H1 (cell line): ENCODE measurements at regions not wholly inside any gene's neighbourhood (a gene's known extent, or its start where the extent isn't known, plus 50 kb on each side); places are given as distances from the start of the nearest gene placed in this dataset.

Experiments
- ASH2L ChIP-seq: fragments of 200-600, 300-600 bp; sonication (generic); IDR thresholded peaks from one replicate; pipeline ENCODE4 v1.7.1; 2017; ENCODE audit warnings: low read length
- ATF3 ChIP-seq: IDR thresholded peaks from 2 replicates; pipeline ENCODE4 v1.6.1; 2011; ENCODE audit warnings: low read depth, mild to moderate bottlenecking, low read length; ENCODE audit not compliant: insufficient read depth
- BCL11A ChIP-seq, 2 experiments: IDR thresholded peaks; one replicate each; pipeline ENCODE4 v1.6.1; 2011; ENCODE audit warnings: low read depth in 2 of 2, low read length in 2 of 2, mild to moderate bottlenecking in 2 of 2
- BRCA1 ChIP-seq: IDR thresholded peaks from 2 replicates; pipeline ENCODE4 v1.6.1; 2012; ENCODE audit warnings: low read depth, low read length, improper control_type of control experiment
- CBX8 ChIP-seq: fragments of 300-800, 300-1000 bp; sonication (generic); IDR thresholded peaks from 2 replicates; pipeline ENCODE4 v1.7.1; 2016; ENCODE audit warnings: low read depth, low read length, borderline replicate concordance
- EZH2 ChIP-seq: fragments of 200-600 bp; sonication (generic); IDR thresholded peaks from 2 replicates; pipeline ENCODE4 v1.7.1; 2012; ENCODE audit warnings: low read depth, mild to moderate bottlenecking, moderate library complexity, low read length, inconsistent platforms; ENCODE audit not compliant: severe bottlenecking
- HDAC2 ChIP-seq, 2 experiments: fragments of 300-600 bp in 1 of 2; sonication (generic) in 1 of 2; IDR thresholded peaks; 2 replicates each; pipeline ENCODE4 v1.6.1; 2011 to 2012; ENCODE audit warnings: low read depth in 2 of 2, low read length in 2 of 2, mild to moderate bottlenecking in 2 of 2, moderate library complexity in 2 of 2, borderline replicate concordance in 1 of 2, inconsistent platforms in 1 of 2
- JUN ChIP-seq: IDR thresholded peaks from 2 replicates; pipeline ENCODE4 v1.6.1; 2011; ENCODE audit warnings: low read depth, mild to moderate bottlenecking, improper control_type of control experiment, low read length
- JUND ChIP-seq: IDR thresholded peaks from 2 replicates; pipeline ENCODE4 v1.6.1; 2011; ENCODE audit warnings: mild to moderate bottlenecking, improper control_type of control experiment, low read length
- PHF8 ChIP-seq: fragments of 200-600 bp; sonication (generic); conservative IDR thresholded peaks from 2 replicates; pipeline ENCODE4 v1.7.1; 2012; ENCODE audit warnings: low read depth, mild to moderate bottlenecking, inconsistent platforms, low read length, moderate library complexity
- POLR2A ChIP-seq, 2 experiments: IDR thresholded peaks; 1 replicate in 1 of 2; 2 replicates in 1 of 2; pipeline ENCODE4 v1.6.1; 2011; ENCODE audit warnings: low read depth in 2 of 2, low read length in 2 of 2, mild to moderate bottlenecking in 2 of 2; ENCODE audit errors: control extremely low read depth in 1 of 2
- POU5F1 ChIP-seq: IDR thresholded peaks from 2 replicates; pipeline ENCODE4 v1.6.1; 2011; ENCODE audit warnings: low read depth, mild to moderate bottlenecking, low read length, moderate library complexity
- RBBP5 ChIP-seq: IDR thresholded peaks from 2 replicates; pipeline ENCODE4 v1.7.1; 2012; ENCODE audit warnings: low read depth, mild to moderate bottlenecking, inconsistent platforms, low read length, moderate library complexity, borderline replicate concordance
- RXRA ChIP-seq: IDR thresholded peaks from 2 replicates; pipeline ENCODE4 v1.6.1; 2011; ENCODE audit warnings: low read depth, mild to moderate bottlenecking, low read length, moderate library complexity; ENCODE audit not compliant: insufficient read depth
- SIN3A ChIP-seq, 2 experiments: IDR thresholded peaks in 1 of 2; conservative IDR thresholded peaks in 1 of 2; 2 replicates each; pipeline ENCODE4 v1.6.1; 2011 to 2012; ENCODE audit warnings: low read length in 2 of 2, improper control_type of control experiment in 1 of 2, low read depth in 1 of 2, mild to moderate bottlenecking in 1 of 2
- SIX5 ChIP-seq: IDR thresholded peaks from 2 replicates; pipeline ENCODE4 v1.6.1; 2011; ENCODE audit warnings: mild to moderate bottlenecking, low read depth, low read length
- SP1 ChIP-seq: IDR thresholded peaks from 2 replicates; pipeline ENCODE4 v1.6.1; 2011; ENCODE audit warnings: low read depth, low read length
- SRF ChIP-seq: IDR thresholded peaks from 2 replicates; pipeline ENCODE4 v1.6.1; 2011; ENCODE audit warnings: mild to moderate bottlenecking, low read depth, low read length, moderate library complexity
- TAF1 ChIP-seq: IDR thresholded peaks from 2 replicates; pipeline ENCODE4 v1.6.1; 2011; ENCODE audit warnings: mild to moderate bottlenecking, low read depth, low read length
- USF2 ChIP-seq: IDR thresholded peaks from 2 replicates; pipeline ENCODE4 v1.6.1; 2011; ENCODE audit warnings: low read length, improper control_type of control experiment
- YY1 ChIP-seq: IDR thresholded peaks from 2 replicates; pipeline ENCODE4 v1.6.1; 2011; ENCODE audit warnings: low read depth, mild to moderate bottlenecking, low read length
- ZNF274 ChIP-seq: IDR thresholded peaks from 2 replicates; pipeline ENCODE4 v1.7.0; 2012; ENCODE audit warnings: low read length, borderline replicate concordance; ENCODE audit errors: extremely low read depth

DNA sequence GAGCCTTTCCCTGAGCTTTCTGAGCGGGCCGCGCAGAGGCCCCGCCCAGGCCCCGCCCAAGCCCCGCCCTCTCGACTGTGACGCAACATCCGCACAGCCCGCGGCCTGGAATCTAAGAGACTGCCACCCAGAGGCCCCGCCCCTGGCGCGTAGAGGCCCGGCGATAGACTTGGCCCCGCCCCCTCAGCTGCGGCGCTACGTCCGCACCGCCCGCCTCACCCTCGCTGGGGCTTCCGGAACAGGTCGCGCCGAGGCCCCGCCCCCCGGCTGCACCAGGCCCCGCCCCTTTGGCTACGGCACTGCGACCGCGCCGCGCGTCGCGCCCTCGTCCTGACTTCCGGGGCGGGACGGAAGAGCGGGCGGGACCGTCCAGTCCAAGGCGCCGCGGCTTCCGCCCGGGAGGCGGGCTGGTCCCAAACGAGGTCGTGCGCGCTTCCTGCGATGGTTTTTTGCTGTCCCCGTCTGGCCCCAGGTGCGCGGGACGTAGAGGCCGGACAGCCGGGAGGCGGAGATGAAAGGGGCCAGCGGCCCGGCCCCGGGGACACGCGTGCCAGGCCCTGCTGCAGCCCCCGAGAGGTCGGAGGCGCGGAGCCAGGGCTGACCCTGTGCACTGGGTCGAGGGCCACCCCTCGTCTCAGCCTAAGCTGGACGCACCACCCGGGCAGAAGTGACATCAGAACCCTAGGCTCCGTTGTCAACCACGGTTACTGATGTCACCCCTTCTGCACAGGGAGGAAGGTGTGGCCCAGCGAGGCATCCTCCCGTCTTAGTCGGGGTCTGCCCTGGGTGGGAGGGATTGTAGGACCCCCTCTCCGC, 59.0 kb upstream of the WNT7B start (continued):
- TF ChIP-seq USF2: no peak
- TF ChIP-seq SRF: peak; percentile 83
- 0 out of 2 replicates have a peak, but pooled peaks have one; percentile 21 for TF ChIP-seq RBBP5
- peak; percentile 78; the same call in 1 of the 2 replicates for TF ChIP-seq SP1
- peak; percentile 76 for TF ChIP-seq PHF8
- TF ChIP-seq ZNF274: no peak
- TF ChIP-seq TAF1: no peak
- TF ChIP-seq SIX5: no peak
- no peak for TF ChIP-seq ASH2L
- no peak; a peak in 1 of 4 replicates for TF ChIP-seq HDAC2 (IDR thresholded peaks at IDR 0.05; ENCODE audit: borderline replicate concordance in 1 of 2, low read depth in 2 of 2, low read length in 2 of 2)
- no peak for TF ChIP-seq JUND
- TF ChIP-seq CBX8: no peak
- TF ChIP-seq SIN3A (conservative IDR thresholded peaks at IDR 0.05 in 1 of 2, IDR thresholded peaks at IDR 0.05 in 1 of 2; ENCODE audit: low read depth in 1 of 2, low read length in 2 of 2): peak; percentile 18 to 66; a peak in 1 of 4 replicates
- no peak for TF ChIP-seq JUN
- no peak for TF ChIP-seq POU5F1
- TF ChIP-seq ATF3: peak; percentile 87; the same call in 1 of the 2 replicates
- no peak for TF ChIP-seq YY1
- peak in 1 of 2 experiments; percentile 64; a peak in 1 of 3 replicates for TF ChIP-seq POLR2A (IDR thresholded peaks at IDR 0.05; ENCODE audit: control extremely low read depth in 1 of 2, low read depth in 2 of 2, low read length in 2 of 2)
- no peak for TF ChIP-seq BRCA1
- no peak for TF ChIP-seq BCL11A (IDR thresholded peaks at IDR 0.05; ENCODE audit: low read depth in 2 of 2, low read length in 2 of 2)
- TF ChIP-seq EZH2: no peak
- TF ChIP-seq RXRA: no peak
